Caco-2 (cell line): ENCODE measurements at regions not wholly inside any gene's neighbourhood (a gene's known extent, or its start where the extent isn't known, plus 50 kb on each side); places are given as distances from the start of the nearest gene placed in this dataset.

Experiments used
- BruUV-seq: library from RNA; stranded (reverse); fragments of 400-500 nt; replicated peaks from 2 replicates; lab custom pipeline; 2021; lab: Mats Ljungman, UMichigan
- CTCF ChIA-PET: fragments of 300-600 bp; sonication (Branson Sonifier 250); formaldehyde crosslinking; loops from one replicate; lab custom pipeline; 2022; ENCODE audit warnings: antibody characterized with exemption; lab: Charles Lee
- POLR2A ChIA-PET: fragments of 300-600 bp; sonication (Branson Sonifier 250); formaldehyde crosslinking; loops from one replicate; lab custom pipeline; 2022; ENCODE audit warnings: antibody characterized with exemption; lab: Charles Lee
- DNase-seq, 2 experiments: peaks; one replicate each; pipeline versions ENCODE4 v3.0.0 to v3.0.0-alpha.2; 2020 to 2022
- H3K27me3 ChIP-seq: replicated peaks from 2 replicates; pipeline ENCODE4 v1.6.0; 2011; ENCODE audit warnings: low read length; ENCODE audit not compliant: control insufficient read depth, insufficient read depth
- H3K36me3 ChIP-seq: 2 replicates; pipeline ENCODE4 v1.5.1; 2011; ENCODE audit warnings: low read length; ENCODE audit not compliant: control insufficient read depth, insufficient read depth
- H3K4me1 ChIP-seq: fragments of 250-450 bp; sonication (Bioruptor Pico); 2 replicates; pipeline ENCODE4 v1.5.1; 2020; ENCODE audit warnings: mild to moderate bottlenecking
- H3K4me3 ChIP-seq: 2 replicates; pipeline ENCODE4 v1.5.1; 2011; ENCODE audit warnings: low read depth, mild to moderate bottlenecking, control low read depth, low read length
- H3K9me3 ChIP-seq: fragments of 250-450 bp; sonication (Bioruptor Pico); 2 replicates; pipeline ENCODE4 v1.5.1; 2020; ENCODE audit warnings: mild to moderate bottlenecking, moderate library complexity
- H3K27ac Mint-ChIP-seq: one replicate; pipeline ENCODE4 v1.8.0; 2022; ENCODE audit warnings: mixed read lengths; ENCODE audit not compliant: unreplicated experiment
- H3K27me3 Mint-ChIP-seq: one replicate; pipeline ENCODE4 v1.8.0; 2022; ENCODE audit warnings: mixed read lengths; ENCODE audit not compliant: insufficient read depth, unreplicated experiment
- H3K36me3 Mint-ChIP-seq: one replicate; pipeline ENCODE4 v1.8.0; 2022; ENCODE audit warnings: mild to moderate bottlenecking, mixed read lengths; ENCODE audit not compliant: insufficient read depth, unreplicated experiment
- H3K4me1 Mint-ChIP-seq: one replicate; pipeline ENCODE4 v1.8.0; 2022; ENCODE audit warnings: low read depth, mixed read lengths; ENCODE audit not compliant: unreplicated experiment
- H3K4me3 Mint-ChIP-seq: one replicate; pipeline ENCODE4 v1.8.0; 2022; ENCODE audit warnings: mild to moderate bottlenecking, moderate library complexity, mixed read lengths; ENCODE audit not compliant: unreplicated experiment
- H3K9me3 Mint-ChIP-seq: one replicate; pipeline ENCODE4 v1.8.0; 2022; ENCODE audit warnings: mixed read lengths; ENCODE audit not compliant: unreplicated experiment
- intact Hi-C: fragments of 100-400 bp; cut with micrococcal nuclease; formaldehyde crosslinking; loops from one replicate; pipeline ENCODE4 v1.10.0; 2022; ENCODE audit not compliant: unreplicated experiment
- TF ChIP-seq, protein P1 (sequence below), 2 experiments: fragments of 200-600 bp in 1 of 2; IDR thresholded peaks; 1 replicate in 1 of 2; 2 replicates in 1 of 2; pipeline versions ENCODE4 v1.5.1 to v1.8.0; 2011 to 2022; ENCODE audit warnings: antibody characterized with exemption in 1 of 2, control low read depth in 1 of 2, inconsistent platforms in 1 of 2, low read depth in 1 of 2, low read length in 1 of 2, mild to moderate bottlenecking in 1 of 2, moderate library complexity in 1 of 2; ENCODE audit not compliant: insufficient read depth in 1 of 2, severe bottlenecking in 1 of 2, unreplicated experiment in 1 of 2

DNA sequence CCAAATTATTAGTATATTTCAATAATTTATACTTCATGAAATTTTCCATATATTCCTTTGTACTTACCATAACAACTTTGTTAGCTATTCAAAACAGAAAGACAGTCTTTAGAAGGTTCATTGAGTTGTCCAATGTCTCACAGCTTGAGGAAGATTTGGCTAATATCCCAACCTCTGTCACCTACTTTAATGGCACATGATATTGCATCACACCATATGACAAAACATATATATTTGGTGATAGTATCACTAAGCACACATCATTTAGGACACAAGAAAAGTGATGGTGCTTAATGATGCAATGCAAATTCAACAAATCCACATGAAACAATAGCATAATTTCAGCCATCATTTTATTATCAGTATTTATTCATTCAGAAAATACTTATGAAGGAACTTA, 122.0 kb upstream of the BRINP3 start:
- no TSS peak for BruUV-seq
- peaks cover 15% of the 10 kb centered on the region for H3K4me1 Mint-ChIP-seq

DNA sequence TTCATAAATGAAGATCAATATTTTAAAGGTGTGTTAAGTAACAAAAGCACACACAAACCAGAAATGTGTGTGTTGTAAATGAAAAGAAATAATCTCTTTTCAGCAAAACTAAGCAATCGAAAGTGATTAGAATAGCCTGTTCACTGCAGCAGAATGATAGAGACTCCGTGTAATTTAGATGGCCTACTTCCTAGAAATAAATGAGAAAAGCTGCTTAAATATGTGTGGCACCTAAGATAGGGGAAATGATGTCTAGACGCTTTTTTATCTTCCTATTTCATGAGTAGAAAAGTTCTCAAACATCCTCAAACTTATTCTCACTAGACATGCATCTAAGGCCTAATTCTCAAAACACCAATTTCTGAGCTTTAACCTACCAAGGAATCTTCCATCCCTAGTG, 124.7 kb upstream of the BRINP3 start:
- Mint-ChIP-seq H3K36me3 (peaks cover 3% of the 10 kb centered on the region), H3K27ac (no peak overlapping the region), H3K9me3 (no peaks in the 10 kb centered on the region), H3K4me3 (no peak overlapping the region), H3K27me3 (no peaks in the 10 kb centered on the region), H3K4me1 (peaks cover 4% of the 10 kb centered on the region)
- H3K36me3 ChIP-seq, result no peaks in the 10 kb centered on the region
- no TSS peak for BruUV-seq
- H3K9me3 ChIP-seq, result no peaks in the 10 kb centered on the region; the same call in 1 of the 2 replicates
- no peaks in the 10 kb centered on the region for H3K27me3 ChIP-seq
- POLR2A ChIA-PET, result no interaction called here
- H3K4me3 ChIP-seq, result no peak overlapping the region
- H3K4me1 ChIP-seq, result peaks cover 14% of the 10 kb centered on the region
- TF ChIP-seq, protein P1, sequence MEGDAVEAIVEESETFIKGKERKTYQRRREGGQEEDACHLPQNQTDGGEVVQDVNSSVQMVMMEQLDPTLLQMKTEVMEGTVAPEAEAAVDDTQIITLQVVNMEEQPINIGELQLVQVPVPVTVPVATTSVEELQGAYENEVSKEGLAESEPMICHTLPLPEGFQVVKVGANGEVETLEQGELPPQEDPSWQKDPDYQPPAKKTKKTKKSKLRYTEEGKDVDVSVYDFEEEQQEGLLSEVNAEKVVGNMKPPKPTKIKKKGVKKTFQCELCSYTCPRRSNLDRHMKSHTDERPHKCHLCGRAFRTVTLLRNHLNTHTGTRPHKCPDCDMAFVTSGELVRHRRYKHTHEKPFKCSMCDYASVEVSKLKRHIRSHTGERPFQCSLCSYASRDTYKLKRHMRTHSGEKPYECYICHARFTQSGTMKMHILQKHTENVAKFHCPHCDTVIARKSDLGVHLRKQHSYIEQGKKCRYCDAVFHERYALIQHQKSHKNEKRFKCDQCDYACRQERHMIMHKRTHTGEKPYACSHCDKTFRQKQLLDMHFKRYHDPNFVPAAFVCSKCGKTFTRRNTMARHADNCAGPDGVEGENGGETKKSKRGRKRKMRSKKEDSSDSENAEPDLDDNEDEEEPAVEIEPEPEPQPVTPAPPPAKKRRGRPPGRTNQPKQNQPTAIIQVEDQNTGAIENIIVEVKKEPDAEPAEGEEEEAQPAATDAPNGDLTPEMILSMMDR (IDR thresholded peaks at IDR 0.05; ENCODE audit: insufficient read depth in 1 of 2, low read depth in 1 of 2, low read length in 1 of 2, severe bottlenecking in 1 of 2, unreplicated experiment in 1 of 2), result no peak
- no peak for DNase-seq
- CTCF ChIA-PET, result no interaction called here
- intact Hi-C loops, result no loop called here

More for the DNA sequence above, 122.0 kb upstream of the BRINP3 start:
- H3K4me3 Mint-ChIP-seq, result no peak overlapping the region
- H3K36me3 ChIP-seq, result no peaks in the 10 kb centered on the region
- ChIA-PET POLR2A (no interaction called here), CTCF (no interaction called here)
- no peaks in the 10 kb centered on the region for H3K27me3 Mint-ChIP-seq
- no peak for DNase-seq
- H3K27me3 ChIP-seq, result no peaks in the 10 kb centered on the region
- intact Hi-C loops, result no loop called here
- H3K4me3 ChIP-seq, result no peak overlapping the region
- H3K27ac Mint-ChIP-seq, result no peak overlapping the region
- H3K9me3 Mint-ChIP-seq, result no peaks in the 10 kb centered on the region
- peaks cover 37% of the 10 kb centered on the region for H3K4me1 ChIP-seq
- TF ChIP-seq, protein P1 (IDR thresholded peaks at IDR 0.05; ENCODE audit: insufficient read depth in 1 of 2, low read depth in 1 of 2, low read length in 1 of 2, severe bottlenecking in 1 of 2, unreplicated experiment in 1 of 2), result no peak
- no peaks in the 10 kb centered on the region; the same call in 1 of the 2 replicates for H3K9me3 ChIP-seq
- peaks cover 6% of the 10 kb centered on the region for H3K36me3 Mint-ChIP-seq

DNA sequence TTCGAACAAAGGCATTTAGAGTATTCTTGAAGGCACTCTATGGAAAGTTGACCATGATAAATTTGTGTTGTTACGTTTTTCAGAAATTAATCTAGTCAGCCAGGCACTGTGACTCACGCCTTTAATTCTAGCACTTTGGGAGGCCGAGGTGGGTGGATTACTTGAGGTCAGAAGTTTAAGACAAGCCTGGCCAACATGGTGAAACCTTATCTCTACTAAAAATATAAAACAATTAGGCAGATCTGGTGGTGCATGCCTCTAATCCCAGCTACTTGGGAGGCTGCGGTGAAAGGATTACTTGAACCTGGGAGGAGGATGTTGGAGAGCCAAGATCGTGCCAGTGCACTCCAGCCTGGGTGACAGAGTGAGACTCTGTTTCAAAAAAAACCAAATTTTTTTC, 130.6 kb upstream of the BRINP3 start:
- TF ChIP-seq, protein P1 (IDR thresholded peaks at IDR 0.05; ENCODE audit: insufficient read depth in 1 of 2, low read depth in 1 of 2, low read length in 1 of 2, severe bottlenecking in 1 of 2, unreplicated experiment in 1 of 2), result no peak

More for the DNA sequence above, 130.6 kb upstream of the BRINP3 start:
- Histone ChIP-seq H3K36me3 (no peaks in the 10 kb centered on the region), H3K4me1 (no peaks in the 10 kb centered on the region), H3K4me3 (no peak overlapping the region), H3K27me3 (no peaks in the 10 kb centered on the region), H3K9me3 (no peaks in the 10 kb centered on the region)
- POLR2A ChIA-PET, result no interaction called here
- CTCF ChIA-PET, result no interaction called here
- Mint-ChIP-seq H3K4me1 (no peaks in the 10 kb centered on the region), H3K4me3 (no peak overlapping the region), H3K27ac (no peak overlapping the region), H3K27me3 (no peaks in the 10 kb centered on the region), H3K9me3 (no peaks in the 10 kb centered on the region), H3K36me3 (no peaks in the 10 kb centered on the region)
- DNase-seq, result no peak
- BruUV-seq, result no TSS peak
- intact Hi-C loops, result no loop called here
